GM12878 (cell line): ENCODE measurements at regions not wholly inside any gene's neighbourhood (a gene's known extent, or its start where the extent isn't known, plus 50 kb on each side); places are given as distances from the start of the nearest gene placed in this dataset.

Experiments used
- ATAC-seq: fragments of 200-7000 bp; cut with Tn5 transposase; 3 replicates; pipeline ENCODE4 v1.9.1; 2020; ENCODE audit warnings: mild to moderate bottlenecking, moderate library complexity
- BruUV-seq: library from RNA; stranded (reverse); fragments of 400-500 nt; replicated peaks from 2 replicates; lab custom pipeline; 2021; lab: Mats Ljungman, UMichigan
- CTCF ChIA-PET: fragments of 300-600 bp; sonication (Branson Sonifier 250); formaldehyde crosslinking; extraction: SDS; loops from one replicate; lab custom pipeline; 2021; ENCODE audit warnings: inconsistent platforms; lab: Yijun Ruan, JAX
- POLR2A ChIA-PET: fragments of 350-600 bp; formaldehyde crosslinking; extraction: SDS; loops from one replicate; lab custom pipeline; 2021; ENCODE audit warnings: inconsistent platforms; lab: Charles Lee
- RAD21 ChIA-PET: fragments of 300-600 bp; sonication (Branson Sonifier 250); formaldehyde crosslinking; loops from one replicate; lab custom pipeline; 2023; ENCODE audit warnings: antibody characterized with exemption; ENCODE audit not compliant: unreplicated experiment; lab: Charles Lee
- SMC1A ChIA-PET: fragments of 300-600 bp; sonication (Branson Sonifier 250); formaldehyde crosslinking; loops from one replicate; lab custom pipeline; 2023; ENCODE audit not compliant: unreplicated experiment, uncharacterized antibody; lab: Charles Lee
- DNase-seq: peaks from one replicate; pipeline ENCODE4 v3.0.0-alpha.2; 2011; ENCODE audit warnings: low read depth, low spot score
- FAIRE-seq: peaks from 3 replicates; lab custom pipeline; 2011; peaks lifted over from hg19 to GRCh38; lab: Jason Lieb, UNC
- H2AFZ ChIP-seq: 2 replicates; pipeline ENCODE4 v1.6.0; 2011; ENCODE audit warnings: low read depth, low read length, control low read depth; ENCODE audit not compliant: control insufficient read depth
- H3K27ac ChIP-seq: 2 replicates; pipeline ENCODE4 v1.5.1; 2011; ENCODE audit warnings: control low read depth; ENCODE audit not compliant: control insufficient read depth, insufficient read depth
- H3K27me3 ChIP-seq, 2 experiments: replicated peaks in 1 of 2; 2 replicates each; pipeline versions ENCODE4 v1.6.0 to v1.6.1; 2011; ENCODE audit warnings: low read length in 1 of 2; ENCODE audit not compliant: control insufficient read depth in 2 of 2, insufficient read depth in 2 of 2
- H3K36me3 ChIP-seq, 2 experiments: 2 replicates each; pipeline ENCODE4 v1.5.1; 2011; ENCODE audit warnings: low read length in 1 of 2; ENCODE audit not compliant: control insufficient read depth in 2 of 2, insufficient read depth in 2 of 2
- H3K4me1 ChIP-seq: 2 replicates; pipeline ENCODE4 v1.6.1; 2011; ENCODE audit warnings: mild to moderate bottlenecking, low read length, moderate library complexity, mixed read lengths; ENCODE audit not compliant: control insufficient read depth, insufficient read depth
- H3K4me2 ChIP-seq: 2 replicates; pipeline ENCODE4 v1.6.0; 2011; ENCODE audit warnings: control low read depth; ENCODE audit not compliant: control insufficient read depth, insufficient read depth
- H3K4me3 ChIP-seq: fragments of 200-600 bp; sonication (generic); 2 replicates; pipeline ENCODE4 v1.5.1; 2016
- H3K79me2 ChIP-seq: 2 replicates; pipeline ENCODE4 v1.6.0; 2011; ENCODE audit warnings: low read length; ENCODE audit not compliant: control insufficient read depth, insufficient read depth
- H3K9ac ChIP-seq: 2 replicates; pipeline ENCODE4 v1.8.0; 2011; ENCODE audit warnings: low read length, control low read depth, mixed read lengths; ENCODE audit not compliant: control insufficient read depth, insufficient read depth
- H3K9me3 ChIP-seq: replicated peaks from 3 replicates; pipeline ENCODE4 v1.5.1; 2011; ENCODE audit warnings: mild to moderate bottlenecking, low read length; ENCODE audit not compliant: control insufficient read depth, insufficient read depth
- H4K20me1 ChIP-seq: 2 replicates; pipeline ENCODE4 v1.6.0; 2011; ENCODE audit not compliant: control insufficient read depth, insufficient read depth
- FOS ChIP-seq: IDR thresholded peaks from 3 replicates; pipeline ENCODE4 v1.6.1; 2011; ENCODE audit warnings: borderline replicate concordance; ENCODE audit not compliant: insufficient read length; ENCODE audit errors: extremely low read depth
- NFIC ChIP-seq: IDR thresholded peaks from 2 replicates; pipeline ENCODE4 v1.6.1; 2012; ENCODE audit warnings: low read depth, mild to moderate bottlenecking, inconsistent platforms, low read length, moderate library complexity
- NFXL1 ChIP-seq: fragments of 450-650 bp; IDR thresholded peaks from 2 replicates; pipeline ENCODE4 v1.6.1; 2017; ENCODE audit warnings: antibody characterized with exemption, mild to moderate bottlenecking, borderline replicate concordance
- NR2C1 ChIP-seq: fragments of 450-650 bp; IDR thresholded peaks from 2 replicates; pipeline ENCODE4 v1.6.1; 2017; ENCODE audit warnings: antibody characterized with exemption, mild to moderate bottlenecking, moderate library complexity
- RAD21 ChIP-seq: IDR thresholded peaks from 2 replicates; pipeline ENCODE4 v1.6.1; 2011; ENCODE audit warnings: mild to moderate bottlenecking, low read depth, low read length, moderate library complexity; ENCODE audit not compliant: insufficient read depth
- YBX1 ChIP-seq: fragments of 450-650 bp; IDR thresholded peaks from 2 replicates; pipeline ENCODE4 v1.6.1; 2016; ENCODE audit warnings: antibody characterized with exemption
- ZNF24 ChIP-seq: fragments of 450-650 bp; IDR thresholded peaks from 2 replicates; pipeline ENCODE4 v1.6.1; 2017; ENCODE audit warnings: antibody characterized with exemption, mild to moderate bottlenecking
- ZSCAN29 ChIP-seq: fragments of 450-650 bp; IDR thresholded peaks from 2 replicates; pipeline ENCODE4 v1.6.1; 2017; ENCODE audit warnings: mild to moderate bottlenecking, moderate library complexity
- WGBS: methylation state at CpG from one replicate; pipeline ENCODE4 v1.1.6; 2016; ENCODE audit warnings: low lambda C conversion rate; ENCODE audit not compliant: insufficient replicate concordance, insufficient coverage; ENCODE audit errors: missing lambda C conversion rate; 5-methylcytosine and 5-hydroxymethylcytosine counted together
- in situ Hi-C: fragments of 300-500 bp; cut with MboI; formaldehyde crosslinking; loops from 9 replicates; pipeline ENCODE4 v1.14.3; 2018; ENCODE audit warnings: mixed read lengths
- intact Hi-C: fragments of 100-400 bp; cut with micrococcal nuclease; formaldehyde crosslinking; loops from one replicate; pipeline ENCODE4 v1.14.2; 2022; ENCODE audit not compliant: unreplicated experiment
- TF ChIP-seq, protein P1 (sequence below): fragments of 450-650 bp; formaldehyde crosslinking; IDR thresholded peaks from 2 replicates; pipeline ENCODE4 v1.5.0; 2022; ENCODE audit warnings: mild to moderate bottlenecking, missing genetic modification characterization

DNA sequence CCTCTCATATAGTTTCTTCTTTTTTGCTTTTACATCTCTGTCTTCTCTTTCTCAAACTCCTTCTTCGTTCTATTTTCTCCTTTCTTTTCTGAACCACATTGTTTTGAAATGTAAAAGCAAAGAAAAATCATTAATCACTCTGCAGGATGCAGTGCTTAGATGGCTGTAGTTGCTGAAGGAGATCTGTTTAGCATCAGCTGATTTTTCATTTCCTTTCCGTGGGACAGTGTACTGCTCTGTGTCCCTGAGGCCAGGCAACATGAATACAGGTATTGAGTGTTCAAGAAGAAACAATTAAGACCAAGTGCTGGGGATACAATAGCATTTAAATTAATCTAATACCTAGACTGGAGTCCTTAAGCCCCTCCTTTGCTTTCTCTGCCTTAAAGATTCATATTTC is 257.2 kb upstream of the SPAG17 start:
- Histone ChIP-seq H3K79me2 (no peaks in the 10 kb centered on the region), H3K36me3 (no peaks in the 10 kb centered on the region)
- no TSS peak for BruUV-seq
- SMC1A ChIA-PET: no interaction called here
- DNase-seq: no peak
- TF ChIP-seq NFIC: no peak
- TF ChIP-seq, all 136 proteins: peak for 0
- no peak overlapping the region for H3K27ac ChIP-seq
- ChIA-PET POLR2A (no interaction called here), RAD21 (no interaction called here), CTCF (no interaction called here)
- H3K4me1 ChIP-seq: no peaks in the 10 kb centered on the region
- intact Hi-C loops (no loop called here), in situ Hi-C loops (no loop called here)
- ATAC-seq (no peak), FAIRE-seq (no peak)
- H3K27me3 ChIP-seq: no peaks in the 10 kb centered on the region
- WGBS: 2% methylated on average over 2 of the region's 2 CpGs
- H3K9me3 ChIP-seq: no peaks in the 10 kb centered on the region
- H2AFZ ChIP-seq: no peak overlapping the region
- no peak overlapping the region for H3K9ac ChIP-seq
- no peak overlapping the region for H3K4me3 ChIP-seq
- H3K4me2 ChIP-seq: no peak overlapping the region
- H4K20me1 ChIP-seq: no peaks in the 10 kb centered on the region

DNA sequence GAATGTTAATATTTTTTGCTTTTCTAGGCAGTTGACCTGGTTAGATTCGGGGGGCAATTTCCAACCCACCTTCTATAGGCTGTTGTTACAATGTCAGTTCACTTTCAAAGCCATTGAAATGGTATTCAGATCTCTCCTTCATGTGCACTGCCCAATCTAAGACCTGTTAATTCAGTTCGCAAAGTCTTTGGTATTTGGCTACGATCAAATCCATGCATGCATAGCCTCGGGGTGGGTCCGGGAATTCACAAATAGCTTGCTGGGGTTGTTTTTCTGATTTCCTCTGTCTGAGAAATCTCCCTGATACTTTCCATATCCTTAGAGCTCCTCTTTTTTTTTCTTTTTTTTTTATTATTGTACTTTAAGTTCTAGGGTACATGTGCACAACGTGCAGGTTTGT is 252.6 kb upstream of the SPAG17 start:
- Histone ChIP-seq H4K20me1 (no peaks in the 10 kb centered on the region), H3K4me3 (no peak overlapping the region), H2AFZ (no peak overlapping the region), H3K9me3 (no peaks in the 10 kb centered on the region), H3K36me3 (no peaks in the 10 kb centered on the region), H3K9ac (no peak overlapping the region), H3K4me1 (no peaks in the 10 kb centered on the region), H3K4me2 (no peak overlapping the region), H3K79me2 (no peaks in the 10 kb centered on the region), H3K27me3 (no peaks in the 10 kb centered on the region), H3K27ac (no peak overlapping the region)
- WGBS: 40% methylated on average over 6 of the region's 6 CpGs
- TF ChIP-seq, protein P1, sequence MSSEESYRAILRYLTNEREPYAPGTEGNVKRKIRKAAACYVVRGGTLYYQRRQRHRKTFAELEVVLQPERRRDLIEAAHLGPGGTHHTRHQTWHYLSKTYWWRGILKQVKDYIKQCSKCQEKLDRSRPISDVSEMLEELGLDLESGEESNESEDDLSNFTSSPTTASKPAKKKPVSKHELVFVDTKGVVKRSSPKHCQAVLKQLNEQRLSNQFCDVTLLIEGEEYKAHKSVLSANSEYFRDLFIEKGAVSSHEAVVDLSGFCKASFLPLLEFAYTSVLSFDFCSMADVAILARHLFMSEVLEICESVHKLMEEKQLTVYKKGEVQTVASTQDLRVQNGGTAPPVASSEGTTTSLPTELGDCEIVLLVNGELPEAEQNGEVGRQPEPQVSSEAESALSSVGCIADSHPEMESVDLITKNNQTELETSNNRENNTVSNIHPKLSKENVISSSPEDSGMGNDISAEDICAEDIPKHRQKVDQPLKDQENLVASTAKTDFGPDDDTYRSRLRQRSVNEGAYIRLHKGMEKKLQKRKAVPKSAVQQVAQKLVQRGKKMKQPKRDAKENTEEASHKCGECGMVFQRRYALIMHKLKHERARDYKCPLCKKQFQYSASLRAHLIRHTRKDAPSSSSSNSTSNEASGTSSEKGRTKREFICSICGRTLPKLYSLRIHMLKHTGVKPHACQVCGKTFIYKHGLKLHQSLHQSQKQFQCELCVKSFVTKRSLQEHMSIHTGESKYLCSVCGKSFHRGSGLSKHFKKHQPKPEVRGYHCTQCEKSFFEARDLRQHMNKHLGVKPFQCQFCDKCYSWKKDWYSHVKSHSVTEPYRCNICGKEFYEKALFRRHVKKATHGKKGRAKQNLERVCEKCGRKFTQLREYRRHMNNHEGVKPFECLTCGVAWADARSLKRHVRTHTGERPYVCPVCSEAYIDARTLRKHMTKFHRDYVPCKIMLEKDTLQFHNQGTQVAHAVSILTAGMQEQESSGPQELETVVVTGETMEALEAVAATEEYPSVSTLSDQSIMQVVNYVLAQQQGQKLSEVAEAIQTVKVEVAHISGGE (CRISPR knock-in tag): no peak
- TF ChIP-seq FOS (no peak), ZSCAN29 (no peak), NR2C1 (no peak), NFXL1 (no peak), RAD21 (no peak), YBX1 (no peak), ZNF24 (no peak)
- intact Hi-C loops (no loop called here), in situ Hi-C loops (no loop called here)
- RAD21 ChIA-PET: no interaction called here
- FAIRE-seq: no peak
- SMC1A ChIA-PET: no interaction called here
- CTCF ChIA-PET: no interaction called here
- DNase-seq: no peak
- POLR2A ChIA-PET: no interaction called here
- BruUV-seq: no TSS peak
- no peak for ATAC-seq
